ENCODE measurements at regions not wholly inside any gene's neighbourhood (a gene's known extent, or its start where the extent isn't known, plus 50 kb on each side); places are given as distances from the start of the nearest gene placed in this dataset.
"Not testable (repeated sequence)": the region's sequence is repeated elsewhere in the genome, so short reads cannot be mapped to it uniquely, and the experiment has no call there.

DNA sequence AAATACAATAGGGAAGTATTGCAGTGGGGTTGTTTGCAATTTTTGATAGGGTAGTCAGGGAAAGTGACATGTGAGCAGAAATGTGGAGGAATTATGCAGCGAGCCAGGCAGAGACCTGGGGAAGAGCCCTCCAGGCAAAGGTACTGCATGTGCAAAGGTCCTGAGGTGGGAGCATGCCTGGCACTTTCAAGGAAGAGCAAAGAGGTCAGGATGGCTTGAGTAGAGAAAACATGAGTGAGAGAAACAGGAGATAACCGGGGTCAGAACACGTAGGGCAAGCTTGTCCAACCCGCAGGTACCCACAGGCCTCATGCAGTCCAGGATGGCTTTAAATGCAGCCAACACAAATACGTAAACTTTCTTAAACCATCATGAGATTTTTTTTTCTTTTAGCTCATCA lies 71.0 kb downstream of the COQ2 start:
- Mint-ChIP-seq H3K36me3 (ENCODE audit: insufficient read depth) (peaks cover 9% of the 10 kb centered on the region), H3K27me3 (no peaks in the 10 kb centered on the region), H3K4me3 (no peak overlapping the region), H3K4me1 (peaks cover 82% of the 10 kb centered on the region), H3K27ac (ENCODE audit: low read depth) (peak overlapping the region; percentile 7), H3K9me3 (no peaks in the 10 kb centered on the region)
- DNase-seq (ENCODE audit: low spot score in 2 of 2) (no peak), ATAC-seq (replicated peaks; ENCODE audit: extremely low read depth, poor library complexity, severe bottlenecking) (no peak)

DNA sequence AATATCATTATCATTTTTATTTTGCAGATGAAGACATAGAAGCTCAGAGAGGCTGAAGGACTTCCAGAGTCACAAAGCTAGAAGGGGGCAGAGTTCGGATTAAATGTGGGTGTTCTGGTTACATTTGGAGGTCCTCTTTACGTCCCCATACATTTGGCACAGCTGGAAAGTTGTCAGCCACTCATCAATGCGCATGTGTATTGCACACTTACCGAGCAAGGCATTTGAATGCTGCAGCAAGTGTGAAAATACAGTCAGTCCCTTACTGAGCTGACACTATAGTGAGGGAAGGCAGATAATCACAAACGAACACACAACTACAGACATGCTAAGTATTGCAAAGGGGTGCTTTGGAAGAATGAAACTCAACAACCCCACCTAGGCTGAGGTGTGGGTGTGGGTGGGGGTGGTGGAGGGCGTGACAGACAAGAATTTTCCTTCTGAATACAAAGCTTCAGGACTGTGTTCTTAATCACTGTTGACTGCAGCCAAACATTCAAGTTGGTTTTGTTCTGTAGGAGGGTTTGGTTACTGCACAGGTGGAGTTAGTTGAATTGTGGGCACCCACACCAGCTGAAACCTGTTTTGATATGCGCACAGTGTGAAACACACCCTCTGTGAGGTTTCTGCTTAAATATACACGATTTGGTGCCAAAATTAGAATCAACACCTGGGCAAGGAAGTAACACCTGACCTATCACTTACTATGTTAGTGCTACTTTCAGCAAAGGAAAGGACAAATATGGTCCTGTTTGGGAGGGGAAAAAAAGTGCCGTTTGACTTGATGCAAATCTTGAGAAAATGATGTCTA lies 72.4 kb downstream of the COQ2 start:
- Mint-ChIP-seq H3K27ac (ENCODE audit: low read depth) (peak overlapping the region; percentile 26), H3K36me3 (ENCODE audit: insufficient read depth) (peaks cover 4% of the 10 kb centered on the region), H3K4me1 (peaks cover 79% of the 10 kb centered on the region), H3K4me3 (peak overlapping the region; percentile 63), H3K9me3 (no peaks in the 10 kb centered on the region), H3K27me3 (no peaks in the 10 kb centered on the region)
- DNase-seq (ENCODE audit: low spot score in 2 of 2) (peak; percentile 36 to 80), ATAC-seq (replicated peaks; ENCODE audit: extremely low read depth, poor library complexity, severe bottlenecking) (peak; percentile 95)

DNA sequence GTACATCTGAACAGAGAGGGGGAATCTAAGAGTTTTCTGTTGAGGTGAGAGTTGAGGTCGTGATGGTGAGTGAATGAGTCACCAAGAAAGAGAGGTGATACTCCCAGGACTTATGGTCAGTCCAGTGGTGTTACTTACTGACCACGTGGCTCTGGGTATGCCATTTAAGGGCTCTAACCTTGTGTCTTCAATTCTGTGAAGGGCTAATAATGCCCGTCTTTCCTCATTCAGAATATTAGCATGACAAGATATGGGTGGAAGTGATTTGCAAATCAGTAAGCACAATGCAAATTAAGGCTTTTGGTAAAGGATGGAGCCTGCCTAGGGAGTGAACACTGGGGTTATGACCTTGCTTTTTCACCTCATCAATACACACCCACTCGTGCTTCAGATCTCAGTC lies 75.2 kb downstream of the COQ2 start:
- ATAC-seq (replicated peaks; ENCODE audit: extremely low read depth, poor library complexity, severe bottlenecking) (no peak), DNase-seq (ENCODE audit: low spot score in 2 of 2) (no peak)
- Mint-ChIP-seq H3K4me3 (no peak overlapping the region), H3K27me3 (no peaks in the 10 kb centered on the region), H3K27ac (ENCODE audit: low read depth) (peak overlapping the region; percentile 35), H3K36me3 (ENCODE audit: insufficient read depth) (peaks cover 3% of the 10 kb centered on the region), H3K9me3 (no peaks in the 10 kb centered on the region), H3K4me1 (peaks cover 53% of the 10 kb centered on the region)

GRCh38 chr4:83208371-83209365 lies 75.9 kb downstream of the COQ2 start:
- no peaks in the 10 kb centered on the region for H3K9me3 Mint-ChIP-seq
- no peaks in the 10 kb centered on the region for H3K27me3 Mint-ChIP-seq
- H3K4me1 Mint-ChIP-seq: peaks cover 49% of the 10 kb centered on the region
- H3K4me3 Mint-ChIP-seq: no peak overlapping the region
- H3K36me3 Mint-ChIP-seq (ENCODE audit: insufficient read depth): peaks cover 3% of the 10 kb centered on the region
- DNase-seq (ENCODE audit: low spot score in 2 of 2): no peak
- ATAC-seq (replicated peaks; ENCODE audit: extremely low read depth, poor library complexity, severe bottlenecking): no peak
- peak overlapping the region; percentile 35 for H3K27ac Mint-ChIP-seq (ENCODE audit: low read depth)

GRCh38 chr4:83207497-83208101 lies 77.0 kb downstream of the COQ2 start:
- DNase-seq (ENCODE audit: low spot score in 2 of 2) (no peak), ATAC-seq (replicated peaks; ENCODE audit: extremely low read depth, poor library complexity, severe bottlenecking) (no peak)
- H3K4me1 Mint-ChIP-seq: peaks cover 40% of the 10 kb centered on the region
- no peaks in the 10 kb centered on the region for H3K27me3 Mint-ChIP-seq
- no peaks in the 10 kb centered on the region for H3K9me3 Mint-ChIP-seq
- no peak overlapping the region for H3K4me3 Mint-ChIP-seq
- peaks cover under 1% of the 10 kb centered on the region for H3K36me3 Mint-ChIP-seq (ENCODE audit: insufficient read depth)
- no peak overlapping the region for H3K27ac Mint-ChIP-seq (ENCODE audit: low read depth)

GRCh38 chr4:83205760-83206159 lies 78.8 kb downstream of the COQ2 start:
- Mint-ChIP-seq H3K27ac (ENCODE audit: low read depth) (no peak overlapping the region), H3K36me3 (ENCODE audit: insufficient read depth) (no peaks in the 10 kb centered on the region), H3K27me3 (no peaks in the 10 kb centered on the region), H3K4me3 (no peak overlapping the region), H3K9me3 (no peaks in the 10 kb centered on the region), H3K4me1 (peaks cover 27% of the 10 kb centered on the region)
- ATAC-seq (replicated peaks; ENCODE audit: extremely low read depth, poor library complexity, severe bottlenecking): no peak
- DNase-seq (ENCODE audit: low spot score in 2 of 2): no peak

DNA sequence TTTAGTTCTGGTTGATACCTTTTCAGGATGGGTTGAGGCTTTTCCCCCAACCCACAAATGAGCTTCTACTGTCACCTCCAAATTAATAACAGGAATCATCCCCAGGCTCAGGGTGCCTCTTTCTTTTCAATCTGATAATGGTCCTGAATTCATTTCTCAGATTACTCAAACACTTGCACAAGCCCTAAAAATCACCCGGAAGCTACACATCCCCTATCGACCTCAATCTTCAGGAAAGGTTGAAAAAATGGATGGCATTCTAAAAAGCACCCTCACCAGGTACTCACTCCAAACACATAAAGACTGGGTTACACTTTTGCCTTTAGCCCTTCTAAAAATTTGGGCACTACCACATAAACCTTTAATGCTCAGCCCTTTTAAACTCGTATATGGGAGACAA lies 79.9 kb downstream of the COQ2 start:
- Mint-ChIP-seq H3K4me1 (peaks cover 22% of the 10 kb centered on the region), H3K27me3 (no peaks in the 10 kb centered on the region), H3K4me3 (no peak overlapping the region), H3K36me3 (ENCODE audit: insufficient read depth) (no peaks in the 10 kb centered on the region), H3K9me3 (no peaks in the 10 kb centered on the region), H3K27ac (ENCODE audit: low read depth) (no peak overlapping the region)
- DNase-seq (ENCODE audit: low spot score in 2 of 2): no peak
- no peak for ATAC-seq (replicated peaks; ENCODE audit: extremely low read depth, poor library complexity, severe bottlenecking)

DNA sequence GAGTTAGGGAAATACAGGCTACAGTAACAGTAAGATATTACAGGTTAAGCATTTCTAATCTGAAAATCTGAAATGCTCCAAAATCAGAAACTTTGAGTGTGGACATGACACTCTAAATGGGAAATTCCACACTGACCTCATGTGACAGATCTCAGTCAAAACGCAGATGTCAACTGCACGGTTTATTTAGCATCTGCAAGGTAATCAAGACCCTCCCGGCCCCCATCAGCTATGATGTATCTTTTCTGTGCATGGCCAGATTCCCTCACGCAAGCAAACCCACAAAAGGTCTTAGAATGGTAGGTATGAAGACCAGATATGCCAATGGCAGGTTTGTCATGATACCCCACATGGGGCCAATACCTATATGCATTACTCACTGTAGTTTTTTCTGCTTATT lies 82.8 kb downstream of the COQ2 start:
- Mint-ChIP-seq H3K9me3 (no peaks in the 10 kb centered on the region), H3K4me1 (peaks cover 7% of the 10 kb centered on the region), H3K27ac (ENCODE audit: low read depth) (no peak overlapping the region), H3K36me3 (ENCODE audit: insufficient read depth) (no peaks in the 10 kb centered on the region), H3K27me3 (no peaks in the 10 kb centered on the region), H3K4me3 (no peak overlapping the region)
- DNase-seq (ENCODE audit: low spot score in 2 of 2) (no peak), ATAC-seq (replicated peaks; ENCODE audit: extremely low read depth, poor library complexity, severe bottlenecking) (no peak)

GRCh38 chr4:83197555-83198235 lies 83.2 kb upstream of the PLAC8 start:
- no peak overlapping the region for H3K4me3 Mint-ChIP-seq
- H3K36me3 Mint-ChIP-seq (ENCODE audit: insufficient read depth): no peaks in the 10 kb centered on the region
- H3K4me1 Mint-ChIP-seq: peaks cover 21% of the 10 kb centered on the region
- no peaks in the 10 kb centered on the region for H3K9me3 Mint-ChIP-seq
- ATAC-seq (replicated peaks; ENCODE audit: extremely low read depth, poor library complexity, severe bottlenecking): no peak
- no peak overlapping the region for H3K27ac Mint-ChIP-seq (ENCODE audit: low read depth)
- H3K27me3 Mint-ChIP-seq: no peaks in the 10 kb centered on the region
- DNase-seq (ENCODE audit: low spot score in 2 of 2): no peak

DNA sequence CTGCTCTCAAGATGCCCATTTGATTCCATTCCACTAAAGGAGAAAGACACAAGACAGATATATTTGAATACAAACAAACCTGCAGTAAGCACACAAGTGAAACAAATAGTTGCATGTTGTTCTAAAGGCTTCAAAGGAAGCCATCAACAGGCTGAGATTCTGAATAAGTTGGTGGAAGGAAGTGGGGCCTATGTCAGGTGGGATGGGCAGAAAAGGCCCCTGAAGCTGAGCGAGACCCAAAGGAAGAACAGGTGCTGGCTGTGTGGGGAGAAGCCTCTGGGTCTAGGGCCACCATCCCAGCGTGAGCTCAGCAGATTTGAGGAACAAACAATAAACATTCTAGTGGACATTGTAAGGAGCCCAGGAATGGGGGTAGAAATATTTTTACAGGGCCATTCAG lies 82.4 kb upstream of the PLAC8 start:
- ATAC-seq (replicated peaks; ENCODE audit: extremely low read depth, poor library complexity, severe bottlenecking) (no peak), DNase-seq (ENCODE audit: low spot score in 2 of 2) (no peak)
- Mint-ChIP-seq H3K27me3 (no peaks in the 10 kb centered on the region), H3K4me1 (peaks cover 21% of the 10 kb centered on the region), H3K4me3 (no peak overlapping the region), H3K27ac (ENCODE audit: low read depth) (peak overlapping the region; percentile 32), H3K36me3 (ENCODE audit: insufficient read depth) (no peaks in the 10 kb centered on the region), H3K9me3 (no peaks in the 10 kb centered on the region)

- Mint-ChIP-seq H3K4me3 (no peak overlapping the region), H3K27me3 (no peaks in the 10 kb centered on the region), H3K9me3 (no peaks in the 10 kb centered on the region), H3K36me3 (ENCODE audit: insufficient read depth) (no peaks in the 10 kb centered on the region), H3K4me1 (peaks cover 21% of the 10 kb centered on the region), H3K27ac (ENCODE audit: low read depth) (no peak overlapping the region)
- DNase-seq (ENCODE audit: low spot score in 2 of 2): no peak
- ATAC-seq (replicated peaks; ENCODE audit: extremely low read depth, poor library complexity, severe bottlenecking): no peak
Observed at GRCh38 chr4:83195269-83195668, 80.7 kb upstream of the PLAC8 start.

DNA sequence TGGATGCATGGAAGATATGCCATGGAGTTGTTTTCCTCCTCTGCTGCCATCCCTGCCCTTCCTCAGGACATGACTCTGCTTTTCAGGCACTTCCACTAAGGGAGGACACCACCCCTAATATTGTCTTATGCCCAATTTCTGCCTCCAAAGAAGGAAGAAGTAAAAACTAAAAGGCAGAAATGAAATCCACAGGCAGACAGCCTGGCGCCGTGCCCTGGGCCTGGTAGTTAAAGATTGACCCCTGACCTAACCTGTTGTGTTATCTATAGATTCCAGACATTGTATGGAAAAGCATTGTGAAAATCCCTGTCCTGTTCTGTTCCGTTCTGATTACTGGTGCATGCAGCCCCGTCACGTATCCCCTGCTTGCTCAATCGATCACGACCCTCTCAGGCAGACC lies 80.1 kb upstream of the PLAC8 start:
- DNase-seq (ENCODE audit: low spot score in 2 of 2): not testable (repeated sequence)

More for the DNA sequence above, 80.1 kb upstream of the PLAC8 start:
- H3K27ac Mint-ChIP-seq (ENCODE audit: low read depth); H3K27me3 Mint-ChIP-seq; ATAC-seq (replicated peaks; ENCODE audit: extremely low read depth, poor library complexity, severe bottlenecking); H3K4me3 Mint-ChIP-seq; H3K9me3 Mint-ChIP-seq; H3K36me3 Mint-ChIP-seq (ENCODE audit: insufficient read depth): not testable (repeated sequence)
- peaks cover 21% of the 10 kb centered on the region for H3K4me1 Mint-ChIP-seq

Measured in central memory CD8-positive, alpha-beta T cell (primary cell).